HG03469 (cell line): ENCODE measurements at regions not wholly inside any gene's neighbourhood (a gene's known extent, or its start where the extent isn't known, plus 50 kb on each side); places are given as distances from the start of the nearest gene placed in this dataset.

Experiments
- ATAC-seq: cut with Tn5 transposase; IDR thresholded peaks from one replicate; pipeline ENCODE4 v1.9.1; 2021; ENCODE audit warnings: mild to moderate bottlenecking, moderate library complexity, moderate number of reproducible peaks; ENCODE audit not compliant: unreplicated experiment

DNA sequence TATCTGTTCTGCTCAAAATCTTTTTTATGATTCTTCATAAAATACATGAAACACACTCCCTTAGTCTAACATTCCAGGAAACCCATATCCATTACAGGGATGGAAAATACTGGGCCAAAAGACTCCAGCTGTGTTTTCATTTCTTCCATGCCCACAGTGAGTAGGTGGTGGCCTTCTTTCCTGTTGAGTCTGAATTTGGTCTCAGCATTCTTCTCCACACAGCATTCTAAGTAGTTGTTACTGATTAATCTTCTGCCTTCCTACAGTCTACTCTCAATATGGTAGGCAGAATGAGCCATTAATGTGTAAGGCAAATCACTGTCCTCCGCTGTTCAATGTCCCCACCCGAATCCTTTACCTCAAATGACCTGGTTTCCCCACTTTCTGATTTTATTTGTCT is 370.6 kb upstream of the RPS6KA3 start:
- no peak for ATAC-seq

- ATAC-seq, result no peak
Observed at GRCh38 chrX:20633451-20633850, 366.7 kb upstream of the RPS6KA3 start.

- ATAC-seq, result no peak
Observed at GRCh38 chrX:20623448-20623847, 356.7 kb upstream of the RPS6KA3 start.

DNA sequence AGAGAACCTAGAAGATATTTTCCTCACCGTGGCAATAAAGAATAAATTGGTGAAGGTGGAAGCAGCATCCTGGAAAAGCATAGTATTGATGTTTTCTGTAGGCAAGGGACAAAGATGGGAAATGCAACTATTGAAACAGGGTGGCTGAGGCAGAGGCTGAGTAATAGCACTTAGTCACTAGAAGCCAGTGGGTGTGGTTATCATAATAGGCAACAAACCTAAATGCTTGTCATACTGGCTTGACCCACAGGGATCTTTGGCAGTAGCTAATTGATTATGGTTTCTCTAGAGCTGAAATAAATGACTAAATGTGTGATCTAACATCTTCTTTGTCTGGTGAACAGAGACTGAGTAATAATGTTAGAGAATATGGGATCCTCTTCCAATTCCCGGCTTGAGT is 353.6 kb upstream of the RPS6KA3 start:
- ATAC-seq, result no peak

DNA sequence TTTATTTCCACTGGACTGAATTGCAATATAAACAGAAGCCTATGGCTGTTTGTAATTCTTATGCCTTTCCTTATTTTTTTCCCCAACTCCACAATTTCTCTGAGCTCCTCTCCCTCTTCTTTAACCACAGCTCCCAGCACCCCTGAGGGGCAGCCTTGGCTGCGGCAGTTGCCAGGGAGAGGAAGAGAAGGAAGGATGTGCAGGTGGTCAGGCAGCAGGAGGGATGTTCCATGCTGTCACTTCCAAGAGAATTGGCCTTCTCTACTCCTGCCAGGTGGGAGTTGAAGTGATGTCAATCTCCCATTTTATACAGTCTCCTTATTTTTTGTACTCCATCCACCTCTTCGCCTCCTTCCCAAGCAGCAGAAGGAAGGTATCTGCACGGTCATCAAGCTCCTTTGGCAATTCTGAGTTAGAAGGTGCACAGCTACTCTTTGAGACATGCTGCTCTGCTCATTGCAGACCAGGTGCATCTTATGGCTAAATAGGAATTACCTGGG is 343.3 kb upstream of the RPS6KA3 start:
- ATAC-seq, result no peak

DNA sequence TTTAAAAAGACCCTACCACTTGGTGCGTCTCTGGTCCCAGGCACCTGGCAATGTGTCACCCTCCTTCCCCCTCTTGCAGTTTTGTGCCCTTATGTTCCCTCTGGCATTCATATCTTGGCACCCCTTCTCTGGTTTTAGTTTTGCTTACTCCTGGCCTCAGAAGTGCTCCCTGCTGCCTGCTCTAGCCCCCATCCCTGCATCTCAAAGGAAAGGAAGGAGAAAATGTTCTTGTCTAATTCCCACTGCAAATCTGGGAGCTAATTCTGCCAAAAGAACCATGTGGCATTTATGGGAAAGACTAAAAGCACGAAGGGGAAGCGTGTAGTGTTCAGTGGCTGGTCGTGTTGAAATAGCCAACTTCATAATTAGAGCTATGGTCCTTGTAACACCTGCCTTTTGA is 340.1 kb upstream of the RPS6KA3 start:
- ATAC-seq, result no peak

- no peak for ATAC-seq
Observed at GRCh38 chrX:20596856-20597255, 330.1 kb upstream of the RPS6KA3 start.

- ATAC-seq, result no peak
Observed at GRCh38 chrX:20595928-20596575, 329.3 kb upstream of the RPS6KA3 start.

- no peak for ATAC-seq
Observed at GRCh38 chrX:20594985-20595384, 328.3 kb upstream of the RPS6KA3 start.

GRCh38 chrX:20593836-20594235 is 327.1 kb upstream of the RPS6KA3 start:
- ATAC-seq, result no peak

- ATAC-seq, result no peak
Observed at GRCh38 chrX:20593402-20593801, 326.7 kb upstream of the RPS6KA3 start.

DNA sequence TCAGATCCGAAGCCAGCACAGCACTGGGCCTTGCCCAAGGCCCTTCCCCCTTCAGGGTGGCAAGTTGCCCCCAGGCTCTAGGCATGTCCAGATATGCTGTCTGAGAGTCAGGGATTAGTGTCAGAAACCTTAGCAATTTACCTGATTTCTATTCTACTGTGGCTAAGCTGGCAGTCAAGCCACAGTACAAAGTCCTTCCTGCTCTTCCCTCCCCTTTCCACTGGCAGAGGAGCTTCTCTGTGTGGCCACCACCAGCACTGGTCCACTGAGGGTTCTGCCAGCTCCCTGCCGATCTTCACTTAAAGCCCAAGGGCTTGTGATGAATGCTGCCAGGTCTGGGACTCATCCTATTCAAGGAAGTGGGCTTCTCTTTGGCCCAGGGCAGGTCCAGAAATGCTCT is 324.5 kb upstream of the RPS6KA3 start:
- ATAC-seq, result no peak

- ATAC-seq, result no peak
Observed at GRCh38 chrX:20585782-20586181, 319.1 kb upstream of the RPS6KA3 start.

DNA sequence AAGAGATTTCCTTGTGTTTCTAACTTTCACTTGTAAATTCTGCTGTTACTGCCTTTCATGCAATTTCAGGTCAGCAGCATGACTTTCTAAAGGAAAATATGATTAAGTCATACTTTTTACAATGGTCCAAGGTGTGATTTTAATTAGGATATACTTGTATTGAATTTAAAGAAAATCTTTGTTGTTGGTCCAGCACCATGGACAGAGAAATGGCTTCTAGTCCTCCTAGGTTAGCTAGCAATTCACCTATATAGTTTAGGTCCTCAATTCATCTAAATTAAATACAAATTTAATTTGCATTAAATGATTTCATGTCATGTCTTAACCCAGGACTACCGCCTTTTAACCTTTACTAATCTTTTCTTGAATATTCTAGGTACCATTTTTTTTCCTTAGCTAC is 304.9 kb upstream of the RPS6KA3 start:
- no peak for ATAC-seq

- ATAC-seq, result no peak
Observed at GRCh38 chrX:20567108-20567507, 300.4 kb upstream of the RPS6KA3 start.

- ATAC-seq, result no peak
Observed at GRCh38 chrX:20547611-20548051, 280.9 kb upstream of the RPS6KA3 start.

- no peak for ATAC-seq
Observed at GRCh38 chrX:20545538-20545937, 278.8 kb upstream of the RPS6KA3 start.

GRCh38 chrX:20542072-20542471 is 275.4 kb upstream of the RPS6KA3 start:
- ATAC-seq, result no peak

DNA sequence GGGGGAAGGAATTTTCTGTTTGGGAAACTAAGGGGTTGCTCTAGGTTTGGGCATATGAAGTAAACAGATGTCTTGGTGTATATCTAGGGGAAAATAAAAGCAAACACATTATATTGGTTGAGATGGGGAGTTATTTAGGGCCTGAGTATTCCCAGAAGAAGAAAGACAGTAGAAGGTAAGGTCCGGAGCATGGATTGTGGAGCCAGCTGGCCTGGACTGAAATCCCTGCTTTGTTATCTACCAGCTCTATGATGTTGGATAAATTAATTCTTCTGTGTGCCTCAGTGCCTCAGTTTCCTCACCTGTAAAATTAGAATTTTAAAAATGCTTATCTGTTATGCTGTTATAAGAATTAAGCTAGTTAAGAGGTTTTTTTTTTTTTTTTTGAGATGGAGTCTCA is 272.3 kb upstream of the RPS6KA3 start:
- ATAC-seq, result no peak

DNA sequence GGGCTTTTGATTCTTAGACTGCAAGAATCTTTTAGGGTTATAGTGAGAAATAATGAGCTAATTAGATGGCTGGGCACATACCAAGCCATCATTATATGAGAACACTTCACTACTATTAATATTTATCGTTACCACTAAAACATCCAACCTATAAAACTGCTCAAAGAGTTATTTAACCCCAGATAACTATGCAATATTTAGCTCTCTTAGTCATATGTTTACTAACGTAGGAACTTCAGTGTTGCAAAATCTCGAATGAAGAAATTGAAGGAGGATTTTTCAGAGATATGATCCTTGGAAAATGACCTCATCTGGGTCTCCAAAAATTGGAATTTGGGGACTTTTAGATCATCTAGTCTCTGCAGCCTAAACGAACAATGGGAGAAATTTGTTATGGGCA is 265.0 kb upstream of the RPS6KA3 start:
- ATAC-seq, result no peak

DNA sequence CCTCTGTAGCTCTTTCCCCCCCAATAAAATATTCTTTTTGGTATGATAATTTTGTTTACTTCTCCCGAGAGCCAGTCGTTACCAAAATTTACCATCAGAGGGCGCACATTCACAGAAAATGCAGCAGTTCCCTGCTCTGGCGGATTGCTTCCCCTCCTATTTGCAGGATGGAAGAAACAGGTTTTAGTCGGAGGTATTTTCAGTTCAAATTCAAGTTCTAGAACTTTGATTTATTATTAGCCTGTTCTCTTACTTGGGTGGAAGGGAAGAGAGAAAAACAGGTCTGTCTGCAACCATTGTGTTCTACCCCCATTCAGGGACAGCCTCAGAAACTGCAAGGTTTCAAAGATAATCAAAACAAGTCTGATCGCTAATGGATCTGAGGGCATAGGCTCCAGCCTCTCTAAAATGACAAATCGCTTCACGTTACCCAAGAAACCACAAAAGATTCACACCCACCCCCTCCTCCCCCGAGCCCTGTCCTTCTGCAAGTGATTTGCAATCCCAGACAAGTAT is 263.8 kb upstream of the RPS6KA3 start:
- ATAC-seq, result no peak

DNA sequence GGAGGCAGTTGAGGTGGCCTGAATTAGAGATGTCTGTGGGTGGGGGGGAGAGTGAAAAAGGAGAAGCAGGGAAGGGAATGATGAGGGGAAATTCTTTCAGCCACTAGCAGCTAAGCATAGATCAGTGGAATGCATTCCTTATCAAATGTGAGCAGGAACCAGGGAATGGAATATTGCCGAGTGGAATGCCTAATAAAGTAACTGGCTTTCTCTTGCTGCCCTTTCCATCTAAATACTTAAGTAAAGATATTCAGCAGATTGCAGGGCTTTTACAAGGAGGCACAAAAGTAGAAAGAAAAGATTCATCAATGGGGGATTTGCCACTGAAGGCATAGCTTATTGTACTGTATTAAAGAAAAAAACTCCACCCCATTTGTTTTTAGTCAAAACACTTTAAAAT is 263.0 kb upstream of the RPS6KA3 start:
- no peak for ATAC-seq

DNA sequence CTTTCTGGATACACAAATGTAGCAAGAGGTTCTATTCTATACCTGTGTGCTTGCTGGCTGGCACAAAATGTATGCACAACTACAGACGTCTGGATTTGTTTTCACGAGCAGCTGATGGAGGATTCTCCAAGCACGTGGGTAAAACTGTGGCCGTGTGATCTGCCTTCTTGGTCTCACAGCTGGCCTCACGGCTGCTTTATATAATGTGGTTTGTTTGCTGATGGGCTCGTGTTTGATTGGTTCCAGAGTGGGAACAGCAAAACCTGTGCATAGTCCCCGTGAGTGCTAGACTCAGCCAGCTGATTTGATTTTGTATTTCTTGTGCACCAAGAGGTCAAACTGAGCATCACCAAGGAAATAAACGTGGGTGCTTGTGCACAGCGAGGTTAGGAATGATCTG is 262.6 kb upstream of the RPS6KA3 start:
- no peak for ATAC-seq
